Ovary (tissue), 3 donors: ENCODE measurements at regions not wholly inside any gene's neighbourhood (a gene's known extent, or its start where the extent isn't known, plus 50 kb on each side); places are given as distances from the start of the nearest gene placed in this dataset.

Experiments used
- CTCF ChIP-seq, 3 donors: fragments of 450-650 bp in 2 of 3; fragments of 200-600 bp in 1 of 3; IDR thresholded peaks; one replicate each; pipeline versions ENCODE4 v1.5.1 to v1.8.0; 2016 to 2022; ENCODE audit warnings: antibody characterized with exemption in 3 of 3, mild to moderate bottlenecking in 1 of 3
- EP300 ChIP-seq: sonication (generic); formaldehyde crosslinking; IDR thresholded peaks from one replicate; pipeline ENCODE4 v1.6.1; 2017; ENCODE audit warnings: antibody characterized with exemption
- POLR2A ChIP-seq: fragments of 450-650 bp; IDR thresholded peaks from one replicate; pipeline ENCODE4 v1.6.1; 2017; ENCODE audit warnings: antibody characterized with exemption, mild to moderate bottlenecking, moderate library complexity
- donor health status: DM: no; HTN: no; CAD: no.

GRCh38 chr2:14565666-14566065, 66.9 kb upstream of the LRATD1 start:
- TF ChIP-seq POLR2A (no peak), CTCF (IDR thresholded peaks at IDR 0.05) (no peak), EP300 (no peak)
